ENCODE measurements at regions not wholly inside any gene's neighbourhood (a gene's known extent, or its start where the extent isn't known, plus 50 kb on each side); places are given as distances from the start of the nearest gene placed in this dataset.

GRCh38 chr3:535566-536416, 339.2 kb downstream of the CHL1 start:
- in situ Hi-C loops (cut with MboI; ENCODE audit: low pct_unique_long_range_greater_than_20kb, low sequenced_read_pairs, unreplicated experiment): no loop called here
- DNase-seq (ENCODE audit: low spot score): no peak
- TF ChIP-seq CTCF (IDR thresholded peaks at IDR 0.05; ENCODE audit: extremely low read depth, insufficient read depth, missing control alignments): no peak

GRCh38 chr3:536417-536813, 339.9 kb downstream of the CHL1 start:
- in situ Hi-C loops (cut with MboI; ENCODE audit: low pct_unique_long_range_greater_than_20kb, low sequenced_read_pairs, unreplicated experiment): no loop called here
- DNase-seq (ENCODE audit: low spot score): no peak
- no peak for TF ChIP-seq CTCF (IDR thresholded peaks at IDR 0.05; ENCODE audit: extremely low read depth, insufficient read depth, missing control alignments)

GRCh38 chr3:541062-541801, 344.7 kb downstream of the CHL1 start:
- DNase-seq (ENCODE audit: low spot score): no peak
- no peak for TF ChIP-seq CTCF (IDR thresholded peaks at IDR 0.05; ENCODE audit: extremely low read depth, insufficient read depth, missing control alignments)
- in situ Hi-C loops (cut with MboI; ENCODE audit: low pct_unique_long_range_greater_than_20kb, low sequenced_read_pairs, unreplicated experiment): no loop called here

GRCh38 chr3:542021-542420, 345.5 kb downstream of the CHL1 start:
- no peak for TF ChIP-seq CTCF (IDR thresholded peaks at IDR 0.05; ENCODE audit: extremely low read depth, insufficient read depth, missing control alignments)
- in situ Hi-C loops (cut with MboI; ENCODE audit: low pct_unique_long_range_greater_than_20kb, low sequenced_read_pairs, unreplicated experiment): no loop called here
- no peak for DNase-seq (ENCODE audit: low spot score)

- in situ Hi-C loops (cut with MboI; ENCODE audit: low pct_unique_long_range_greater_than_20kb, low sequenced_read_pairs, unreplicated experiment): no loop called here
- no peak for TF ChIP-seq CTCF (IDR thresholded peaks at IDR 0.05; ENCODE audit: extremely low read depth, insufficient read depth, missing control alignments)
- DNase-seq (ENCODE audit: low spot score): no peak
Observed at GRCh38 chr3:549636-550035, 353.1 kb downstream of the CHL1 start.

- no peak for DNase-seq (ENCODE audit: low spot score)
- in situ Hi-C loops (cut with MboI; ENCODE audit: low pct_unique_long_range_greater_than_20kb, low sequenced_read_pairs, unreplicated experiment): no loop called here
- TF ChIP-seq CTCF (IDR thresholded peaks at IDR 0.05; ENCODE audit: extremely low read depth, insufficient read depth, missing control alignments): no peak
Observed at GRCh38 chr3:550471-550870, 353.9 kb downstream of the CHL1 start.

Measured in GM13977 (cell line).